Osteoblast (primary cell): ENCODE measurements at regions not wholly inside any gene's neighbourhood (a gene's known extent, or its start where the extent isn't known, plus 50 kb on each side); places are given as distances from the start of the nearest gene placed in this dataset.

Experiments
- DNase-seq: peaks from one replicate; pipeline ENCODE4 v3.0.0; 2011; ENCODE audit warnings: low spot score, mixed read lengths; ENCODE audit not compliant: insufficient read length; ENCODE audit errors: missing footprints
- H2AFZ ChIP-seq: 2 replicates; pipeline ENCODE4 v1.6.0; 2011; ENCODE audit warnings: mild to moderate bottlenecking, low read length
- H3K27ac ChIP-seq: 2 replicates; pipeline ENCODE4 v1.5.1; 2011; ENCODE audit warnings: mild to moderate bottlenecking, low read depth, low read length, moderate library complexity
- H3K27me3 ChIP-seq: 2 replicates; pipeline ENCODE4 v1.6.0; 2012; ENCODE audit warnings: mild to moderate bottlenecking, control low read depth, inconsistent platforms, low read length, moderate library complexity; ENCODE audit not compliant: insufficient read depth
- H3K36me3 ChIP-seq: 2 replicates; pipeline ENCODE4 v1.5.1; 2011; ENCODE audit warnings: mild to moderate bottlenecking, low read length, control low read depth, moderate library complexity; ENCODE audit not compliant: insufficient read depth
- H3K4me1 ChIP-seq: 2 replicates; pipeline ENCODE4 v1.5.1; 2011; ENCODE audit warnings: mild to moderate bottlenecking, low read length, control low read depth, moderate library complexity; ENCODE audit not compliant: insufficient read depth
- H3K4me2 ChIP-seq: 2 replicates; pipeline ENCODE4 v1.6.0; 2011; ENCODE audit warnings: mild to moderate bottlenecking, low read length; ENCODE audit not compliant: insufficient read depth
- H3K4me3 ChIP-seq: fragments of 200-600 bp; sonication (generic); 3 replicates; pipeline ENCODE4 v1.5.1; 2012; ENCODE audit warnings: mild to moderate bottlenecking, low read length, inconsistent platforms; ENCODE audit not compliant: insufficient read depth
- H3K79me2 ChIP-seq: 2 replicates; pipeline ENCODE4 v1.6.0; 2012; ENCODE audit warnings: mild to moderate bottlenecking, low read length, control low read depth, inconsistent platforms; ENCODE audit not compliant: insufficient read depth
- H3K9me3 ChIP-seq: 2 replicates; pipeline ENCODE4 v1.5.1; 2011; ENCODE audit warnings: low read depth, low read length, control low read depth
- H4K20me1 ChIP-seq: 2 replicates; pipeline ENCODE4 v1.6.0; 2012; ENCODE audit warnings: mild to moderate bottlenecking, low read length, control low read depth; ENCODE audit not compliant: insufficient read depth
- TF ChIP-seq, protein P1 (sequence below): IDR thresholded peaks from 2 replicates; pipeline ENCODE4 v1.5.1; 2011; ENCODE audit warnings: mild to moderate bottlenecking, low read depth, low read length, moderate library complexity; ENCODE audit errors: extremely low read depth

DNA sequence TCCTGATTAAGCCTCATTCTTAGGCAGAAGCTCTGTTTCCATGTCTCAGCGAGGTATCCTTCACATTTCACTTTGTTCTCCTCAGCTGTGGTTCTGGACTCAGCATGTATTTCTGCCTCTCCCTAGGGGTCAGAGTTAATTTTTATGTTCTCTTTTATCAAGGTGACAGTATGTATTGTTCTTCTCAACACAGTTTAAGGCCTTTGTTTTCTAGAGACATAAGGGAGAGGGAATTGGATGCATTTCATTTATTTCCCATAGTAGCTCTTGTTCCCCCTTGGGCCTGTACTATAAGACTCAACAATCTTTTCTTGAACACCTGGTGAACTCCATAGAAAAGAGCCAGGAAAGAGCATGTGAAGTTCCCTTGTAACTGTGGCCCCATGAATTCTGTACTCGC, 214.3 kb downstream of the ZWINT start:
- H3K79me2 ChIP-seq, result no peaks in the 10 kb centered on the region
- no peak overlapping the region for H3K27ac ChIP-seq
- no peaks in the 10 kb centered on the region for H4K20me1 ChIP-seq
- H2AFZ ChIP-seq, result no peak overlapping the region
- TF ChIP-seq, protein P1, sequence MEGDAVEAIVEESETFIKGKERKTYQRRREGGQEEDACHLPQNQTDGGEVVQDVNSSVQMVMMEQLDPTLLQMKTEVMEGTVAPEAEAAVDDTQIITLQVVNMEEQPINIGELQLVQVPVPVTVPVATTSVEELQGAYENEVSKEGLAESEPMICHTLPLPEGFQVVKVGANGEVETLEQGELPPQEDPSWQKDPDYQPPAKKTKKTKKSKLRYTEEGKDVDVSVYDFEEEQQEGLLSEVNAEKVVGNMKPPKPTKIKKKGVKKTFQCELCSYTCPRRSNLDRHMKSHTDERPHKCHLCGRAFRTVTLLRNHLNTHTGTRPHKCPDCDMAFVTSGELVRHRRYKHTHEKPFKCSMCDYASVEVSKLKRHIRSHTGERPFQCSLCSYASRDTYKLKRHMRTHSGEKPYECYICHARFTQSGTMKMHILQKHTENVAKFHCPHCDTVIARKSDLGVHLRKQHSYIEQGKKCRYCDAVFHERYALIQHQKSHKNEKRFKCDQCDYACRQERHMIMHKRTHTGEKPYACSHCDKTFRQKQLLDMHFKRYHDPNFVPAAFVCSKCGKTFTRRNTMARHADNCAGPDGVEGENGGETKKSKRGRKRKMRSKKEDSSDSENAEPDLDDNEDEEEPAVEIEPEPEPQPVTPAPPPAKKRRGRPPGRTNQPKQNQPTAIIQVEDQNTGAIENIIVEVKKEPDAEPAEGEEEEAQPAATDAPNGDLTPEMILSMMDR, result no peak
- H3K27me3 ChIP-seq, result no peaks in the 10 kb centered on the region
- no peak overlapping the region for H3K4me3 ChIP-seq
- no peak overlapping the region for H3K4me2 ChIP-seq
- no peaks in the 10 kb centered on the region for H3K9me3 ChIP-seq
- no peak for DNase-seq
- no peaks in the 10 kb centered on the region for H3K4me1 ChIP-seq
- no peaks in the 10 kb centered on the region for H3K36me3 ChIP-seq

DNA sequence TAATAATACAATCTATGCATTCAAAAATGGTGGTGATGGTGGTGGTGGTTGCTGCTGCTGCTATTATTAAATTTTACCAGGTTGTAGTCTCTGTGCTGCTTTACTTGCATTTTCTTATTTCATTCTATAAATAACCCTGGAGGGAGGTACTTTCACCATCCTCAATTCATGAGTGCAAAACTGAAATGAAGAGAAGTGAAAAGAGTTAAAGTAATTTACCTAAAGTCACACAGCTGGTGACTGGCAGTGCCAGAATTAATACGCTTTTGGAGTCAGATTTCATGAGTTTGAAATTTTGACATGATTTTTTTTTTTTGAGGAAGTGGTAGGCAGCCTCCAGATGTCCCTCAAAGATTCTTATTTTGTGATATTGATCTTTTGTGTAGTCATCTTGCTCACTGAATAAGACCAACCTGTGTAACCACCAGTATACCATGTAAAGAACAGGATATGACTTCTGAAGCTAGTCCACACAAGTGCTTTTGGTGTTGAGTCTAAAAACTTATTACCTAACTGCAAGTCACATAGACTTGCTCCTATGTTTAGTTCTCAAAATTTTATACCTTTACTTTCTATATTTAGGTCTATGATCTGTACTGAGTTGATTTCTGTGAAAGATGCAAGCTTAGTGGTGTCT, 218.8 kb downstream of the ZWINT start:
- DNase-seq, result no peak
- H3K4me3 ChIP-seq, result no peak overlapping the region
- H2AFZ ChIP-seq, result no peak overlapping the region
- no peak overlapping the region for H3K4me2 ChIP-seq
- TF ChIP-seq, protein P1, result no peak
- H3K9me3 ChIP-seq, result no peaks in the 10 kb centered on the region
- H3K27ac ChIP-seq, result no peak overlapping the region
- H4K20me1 ChIP-seq, result no peaks in the 10 kb centered on the region
- H3K4me1 ChIP-seq, result no peaks in the 10 kb centered on the region
- no peaks in the 10 kb centered on the region for H3K36me3 ChIP-seq
- H3K27me3 ChIP-seq, result no peaks in the 10 kb centered on the region
- H3K79me2 ChIP-seq, result no peaks in the 10 kb centered on the region

DNA sequence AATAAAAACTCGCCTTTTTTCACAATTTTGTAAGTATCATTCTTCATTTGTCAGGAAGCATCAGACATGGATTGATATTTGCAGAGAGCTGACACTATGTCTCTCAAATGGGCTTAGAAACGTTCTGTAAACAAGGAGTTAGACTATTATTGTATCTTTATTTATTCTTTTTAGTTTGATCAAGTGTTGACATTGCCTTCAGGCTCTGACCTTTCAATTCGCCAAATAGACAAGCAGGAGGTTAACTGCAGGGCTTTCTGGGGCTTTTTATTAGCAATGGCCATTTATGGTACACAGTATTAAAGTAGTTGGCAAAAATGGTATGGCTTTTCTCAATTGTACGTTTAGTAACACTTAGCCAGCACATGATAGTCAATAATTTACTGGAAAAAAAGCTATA, 221.7 kb downstream of the ZWINT start:
- no peak for DNase-seq
- H3K4me2 ChIP-seq, result no peak overlapping the region
- TF ChIP-seq, protein P1, result no peak
- H3K79me2 ChIP-seq, result no peaks in the 10 kb centered on the region
- no peak overlapping the region for H3K4me3 ChIP-seq
- H3K4me1 ChIP-seq, result no peaks in the 10 kb centered on the region
- no peaks in the 10 kb centered on the region for H3K9me3 ChIP-seq
- H3K27ac ChIP-seq, result no peak overlapping the region
- no peaks in the 10 kb centered on the region for H4K20me1 ChIP-seq
- no peaks in the 10 kb centered on the region for H3K36me3 ChIP-seq
- no peak overlapping the region for H2AFZ ChIP-seq
- H3K27me3 ChIP-seq, result no peaks in the 10 kb centered on the region

DNA sequence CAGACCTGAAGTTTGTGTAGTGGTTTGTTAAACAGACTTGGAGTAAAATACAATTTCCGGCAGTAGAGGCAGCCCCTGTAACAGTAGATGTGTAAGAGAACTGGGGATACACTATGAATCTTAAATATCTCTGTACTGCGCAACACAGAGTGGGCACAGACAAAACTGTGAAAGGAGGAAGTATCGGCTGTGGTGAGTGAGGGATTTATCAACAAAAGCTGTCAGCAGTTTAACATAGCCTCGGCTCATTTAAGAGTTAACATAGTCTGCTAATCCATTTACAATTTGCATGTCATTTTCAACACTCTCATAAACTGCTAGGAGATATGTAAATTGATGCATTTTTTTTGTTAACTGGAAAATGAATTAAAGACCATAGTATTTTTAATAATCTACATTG, 225.2 kb downstream of the ZWINT start:
- no peaks in the 10 kb centered on the region for H3K36me3 ChIP-seq
- no peaks in the 10 kb centered on the region for H3K9me3 ChIP-seq
- TF ChIP-seq, protein P1, result no peak
- no peak overlapping the region for H3K4me2 ChIP-seq
- no peak for DNase-seq
- no peaks in the 10 kb centered on the region for H3K4me1 ChIP-seq
- no peak overlapping the region for H3K27ac ChIP-seq
- H3K4me3 ChIP-seq, result no peak overlapping the region
- H2AFZ ChIP-seq, result no peak overlapping the region
- no peaks in the 10 kb centered on the region for H4K20me1 ChIP-seq
- H3K79me2 ChIP-seq, result no peaks in the 10 kb centered on the region
- no peaks in the 10 kb centered on the region for H3K27me3 ChIP-seq
